HG02938 (cell line): ENCODE measurements at regions not wholly inside any gene's neighbourhood (a gene's known extent, or its start where the extent isn't known, plus 50 kb on each side); places are given as distances from the start of the nearest gene placed in this dataset.

Experiments
- ATAC-seq: cut with Tn5 transposase; IDR thresholded peaks from one replicate; pipeline ENCODE4 v1.9.1; 2021; ENCODE audit warnings: mild to moderate bottlenecking, moderate library complexity; ENCODE audit not compliant: unreplicated experiment

- no peak for ATAC-seq
Measured at GRCh38 chr6:23396949-23397348, 729.1 kb upstream of the NRSN1 start.

DNA sequence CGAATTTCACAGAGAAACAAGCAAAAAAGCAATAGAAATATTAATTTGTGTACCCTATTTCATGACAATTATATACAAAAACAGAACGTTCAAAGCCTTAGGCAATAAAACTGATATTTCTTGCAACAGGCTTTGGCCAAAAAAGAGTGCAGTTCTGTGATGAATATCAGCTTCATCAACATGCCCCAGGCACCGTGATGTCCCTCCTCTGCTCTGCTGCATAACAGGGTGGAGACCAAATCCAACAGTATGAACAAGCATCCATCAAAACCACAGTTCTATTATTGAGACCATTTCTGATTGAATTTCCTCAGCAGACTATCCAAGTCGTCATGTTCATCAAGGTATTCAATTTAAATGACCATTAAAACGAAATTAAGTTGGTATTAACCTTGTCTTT, 722.6 kb upstream of the NRSN1 start:
- ATAC-seq = no peak

DNA sequence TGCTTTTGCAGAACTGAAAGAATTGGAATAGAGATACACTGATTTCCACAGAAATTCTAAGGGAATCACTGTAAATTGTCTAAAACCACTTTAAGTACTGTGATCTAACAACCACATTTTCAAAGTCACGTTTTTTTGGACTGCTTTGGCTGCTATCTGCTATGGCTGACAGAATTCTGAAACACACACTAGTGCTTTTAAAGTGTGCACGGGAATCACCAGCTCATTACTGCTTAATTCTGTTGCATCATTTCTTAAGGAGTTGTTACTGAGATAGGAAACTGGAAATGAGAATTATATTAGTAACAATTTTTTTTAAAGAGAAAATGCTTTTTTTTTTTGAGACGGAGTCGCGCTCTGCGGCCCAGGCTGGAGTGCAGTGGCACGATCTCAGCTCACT, 716.5 kb upstream of the NRSN1 start:
- ATAC-seq = no peak

- ATAC-seq = no peak
Measured at GRCh38 chr6:23410439-23410838, 715.6 kb upstream of the NRSN1 start.

DNA sequence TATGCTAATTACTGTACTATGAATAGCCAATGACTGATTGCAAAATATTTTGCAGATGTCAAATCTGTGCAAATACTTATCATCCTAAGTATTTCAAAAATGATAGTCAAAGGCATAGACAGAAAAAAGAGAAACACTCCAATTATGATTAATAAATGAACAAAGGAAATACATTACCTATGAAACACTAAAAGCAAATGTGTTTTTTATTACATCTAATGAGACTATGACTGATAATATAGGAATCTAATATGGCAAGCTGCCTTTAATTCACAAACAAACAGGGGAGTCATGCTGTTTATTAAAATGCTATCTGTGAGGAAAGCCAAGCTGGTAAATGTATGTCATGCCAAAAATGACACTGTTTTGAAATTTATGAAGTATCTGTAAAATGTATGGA, 713.2 kb upstream of the NRSN1 start:
- ATAC-seq = no peak

DNA sequence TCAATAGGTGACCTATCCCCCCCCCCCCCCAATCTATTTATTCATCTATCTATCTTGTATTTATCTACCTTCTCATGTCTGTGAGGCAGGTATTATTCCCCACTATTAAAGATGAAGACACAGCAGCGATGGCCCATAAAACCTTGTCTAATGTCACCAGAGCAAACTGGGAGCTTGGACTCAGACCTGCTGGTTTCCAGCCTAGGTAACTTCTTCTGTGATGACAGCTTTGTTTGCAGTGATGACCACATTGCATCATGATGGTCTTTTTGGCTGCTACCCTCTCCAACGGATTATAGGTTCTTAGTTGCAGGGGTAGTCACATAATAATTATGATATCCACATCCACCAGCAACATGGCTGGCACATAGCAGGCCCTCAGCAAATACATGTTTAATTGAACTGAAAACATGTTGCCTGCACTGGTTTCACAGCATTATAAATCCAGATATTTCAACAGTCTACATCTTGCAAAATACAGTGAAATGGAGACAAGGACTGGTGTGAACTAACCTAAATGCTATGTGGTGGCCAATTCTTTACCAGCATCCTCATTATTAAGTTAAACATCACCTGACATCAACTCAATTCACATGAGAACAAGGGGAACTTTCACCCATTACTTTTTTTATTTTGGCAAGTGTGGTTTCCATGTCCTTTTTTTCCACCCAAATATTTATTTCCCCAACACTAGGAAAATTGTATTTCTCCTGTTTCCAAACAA, 712.5 kb upstream of the NRSN1 start:
- ATAC-seq = no peak

- peak; percentile 70 for ATAC-seq
Measured at GRCh38 chr6:23414051-23414445, 712.0 kb upstream of the NRSN1 start.

DNA sequence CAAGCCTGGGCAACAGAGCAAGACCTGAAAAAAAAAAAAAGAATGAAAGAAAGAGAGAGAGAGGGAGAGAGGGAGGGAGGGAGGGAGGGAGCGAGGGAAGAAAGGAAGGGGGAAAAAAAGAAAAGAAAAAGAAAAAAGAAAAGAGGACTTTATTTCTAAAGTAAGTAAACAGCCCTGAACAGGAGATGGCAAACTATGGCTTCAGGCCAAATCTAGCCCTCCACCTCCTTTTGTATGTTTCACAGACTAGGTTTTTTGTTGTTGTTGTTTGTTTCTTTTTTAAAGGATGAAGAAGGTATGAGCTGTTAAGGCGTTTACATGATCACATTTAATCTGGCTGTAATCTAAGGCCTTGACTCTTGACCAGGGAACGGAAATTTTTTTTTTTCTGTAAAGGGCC, 711.1 kb upstream of the NRSN1 start:
- ATAC-seq = no peak

DNA sequence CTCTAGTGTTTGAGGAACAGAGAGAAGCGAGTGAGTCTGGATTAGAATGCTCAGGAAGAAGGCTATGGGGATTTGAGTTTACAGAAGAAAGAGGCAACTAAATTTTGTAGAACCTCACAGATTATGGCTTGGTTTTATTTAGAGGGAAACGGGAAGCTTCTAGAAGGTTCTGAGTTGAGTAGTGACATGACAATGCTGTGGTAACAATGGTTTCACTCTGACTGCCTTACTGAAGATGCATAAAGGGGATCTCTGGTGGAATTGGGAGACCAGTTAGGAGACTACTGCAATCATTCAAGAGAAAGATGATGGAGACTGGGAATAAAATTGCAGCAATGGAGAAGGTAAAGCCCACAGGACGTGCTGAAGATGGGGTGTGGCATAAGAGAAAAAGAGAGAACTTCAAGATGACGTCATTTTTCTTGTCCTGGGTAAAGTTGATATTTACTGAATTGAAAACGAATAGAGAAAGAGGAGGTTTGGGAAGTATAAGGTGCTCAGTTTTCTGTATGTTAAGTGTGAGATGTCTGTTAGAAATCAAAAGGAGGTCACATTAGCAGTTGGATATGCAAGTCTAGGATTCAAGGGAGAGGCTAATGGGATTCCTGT, 710.1 kb upstream of the NRSN1 start:
- ATAC-seq = no peak

GRCh38 chr6:23417133-23417532, 708.9 kb upstream of the NRSN1 start:
- ATAC-seq = no peak

- ATAC-seq = no peak
Measured at GRCh38 chr6:23418095-23418494, 707.9 kb upstream of the NRSN1 start.

- ATAC-seq = no peak
Measured at GRCh38 chr6:23419046-23419445, 707.0 kb upstream of the NRSN1 start.

DNA sequence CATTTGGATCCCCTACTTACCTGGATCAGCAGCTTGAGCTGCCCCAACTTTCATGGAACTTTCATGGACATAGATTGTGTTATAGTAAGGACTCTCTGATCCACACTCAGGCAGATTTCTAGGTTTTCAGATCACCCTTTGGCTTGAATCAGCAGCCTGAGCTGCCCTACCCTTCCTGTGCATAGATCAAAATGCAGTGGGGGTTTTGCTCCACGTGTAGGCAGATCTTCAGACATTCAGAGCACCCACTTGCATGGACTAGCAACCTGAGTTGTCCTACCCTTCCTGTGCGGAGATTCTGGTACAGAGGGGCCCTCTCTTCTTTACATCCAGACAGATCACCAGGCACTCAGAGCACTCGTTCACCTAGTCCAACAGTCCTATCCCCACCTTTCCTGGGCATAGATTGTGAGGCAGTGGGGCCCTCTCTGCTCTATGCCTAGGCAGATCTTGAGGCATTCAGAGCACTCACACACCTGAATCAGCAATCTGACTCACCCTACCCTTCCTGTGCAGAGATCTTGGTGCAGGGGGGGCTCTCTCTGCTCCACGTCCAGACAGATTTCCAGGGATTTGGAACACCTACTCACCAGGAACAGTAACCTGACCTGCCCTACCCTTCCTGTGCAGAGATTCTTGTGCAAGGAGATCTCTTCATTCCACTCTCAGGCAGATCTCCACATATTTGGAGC, 705.2 kb upstream of the NRSN1 start:
- no peak for ATAC-seq

- ATAC-seq = no peak
Measured at GRCh38 chr6:23424584-23424983, 701.4 kb upstream of the NRSN1 start.

DNA sequence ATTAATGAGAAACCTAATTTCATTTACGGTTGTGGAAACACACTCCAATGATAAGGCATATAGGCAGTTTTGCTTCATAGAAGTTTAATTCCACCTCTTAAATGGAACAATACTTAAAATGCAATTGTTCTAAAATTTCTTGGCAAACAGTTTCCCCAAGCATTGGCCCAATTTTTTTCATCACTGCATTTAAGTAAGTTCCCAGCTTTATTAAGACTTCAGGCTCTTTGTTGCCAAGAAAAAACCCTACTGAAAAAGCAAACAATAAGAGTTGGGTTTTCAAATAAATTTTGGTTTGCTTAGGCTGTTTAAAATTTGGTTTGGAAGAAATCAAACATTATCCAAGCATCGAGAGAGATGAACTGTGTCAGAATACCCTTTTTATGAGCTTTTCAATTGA, 690.9 kb upstream of the NRSN1 start:
- ATAC-seq = no peak

GRCh38 chr6:23435798-23436197, 690.2 kb upstream of the NRSN1 start:
- ATAC-seq = no peak

DNA sequence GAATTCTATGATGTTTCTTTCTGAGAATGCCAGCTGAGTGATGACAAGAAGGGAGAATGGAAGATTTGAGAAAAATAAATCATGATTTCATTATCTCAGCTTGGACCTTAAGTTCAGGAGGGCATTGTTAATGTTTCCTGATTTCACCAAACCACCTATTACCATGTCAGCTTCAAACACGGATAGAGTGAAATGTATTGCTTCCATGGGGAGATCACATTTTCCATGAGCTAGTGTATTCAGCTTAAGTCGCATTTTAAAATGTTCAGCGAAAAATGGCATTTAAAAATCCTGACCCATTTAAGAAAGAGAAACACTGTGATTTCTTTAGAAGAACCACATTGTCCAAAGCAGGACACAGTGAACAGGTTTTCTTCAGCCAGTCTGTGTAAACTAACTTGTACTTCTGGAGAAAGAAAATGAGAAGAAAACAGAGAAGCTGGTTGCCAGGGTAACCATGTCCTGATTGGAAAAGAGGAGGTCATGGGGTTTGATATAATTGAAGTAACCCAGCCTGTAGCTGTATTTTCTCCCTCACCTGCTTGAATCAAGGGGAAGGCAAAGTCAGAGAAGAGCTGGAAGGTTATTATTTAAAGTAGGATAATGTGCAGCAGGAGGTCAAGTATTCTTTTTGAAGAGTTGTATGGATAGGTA, 684.1 kb upstream of the NRSN1 start:
- ATAC-seq = no peak

GRCh38 chr6:23445157-23445710, 680.8 kb upstream of the NRSN1 start:
- no peak for ATAC-seq

GRCh38 chr6:23446469-23446967, 679.5 kb upstream of the NRSN1 start:
- ATAC-seq = no peak

DNA sequence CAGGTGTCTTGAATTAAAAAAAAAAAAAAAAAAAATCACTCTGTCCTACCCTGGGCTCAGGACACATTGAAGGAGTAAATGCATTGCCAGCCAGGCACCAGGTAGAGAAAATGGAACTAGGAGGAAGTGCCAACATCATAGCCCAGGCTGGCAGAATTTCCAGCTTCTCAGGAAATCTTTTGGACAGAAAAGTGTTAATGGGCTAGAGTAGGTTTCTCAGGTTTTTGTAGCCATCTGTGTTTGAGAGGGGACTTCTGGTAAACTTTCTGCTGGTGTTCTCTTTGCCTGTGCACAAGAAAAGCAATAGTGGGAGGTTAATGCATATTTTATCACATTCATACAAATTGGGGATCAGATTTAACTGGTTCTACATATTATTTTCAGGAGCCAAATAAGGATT, 678.3 kb upstream of the NRSN1 start:
- ATAC-seq = no peak

- ATAC-seq = no peak
Measured at GRCh38 chr6:23448281-23448680, 677.7 kb upstream of the NRSN1 start.
